Posterior vena cava (tissue), 2 donors: ENCODE measurements at regions not wholly inside any gene's neighbourhood (a gene's known extent, or its start where the extent isn't known, plus 50 kb on each side); places are given as distances from the start of the nearest gene placed in this dataset.
"Not testable (repeated sequence)": the region's sequence is repeated elsewhere in the genome, so short reads cannot be mapped to it uniquely, and the experiment has no call there.

ENCODE experiments used
- DNase-seq: peaks from one replicate; pipeline ENCODE4 v3.0.0-alpha.2; 2020; ENCODE audit warnings: low spot score
- intact Hi-C, 2 donors: fragments of 100-400 bp; cut with DNase I; formaldehyde crosslinking; loops; one replicate each; pipeline versions ENCODE4 v1.14.1 to v1.14.2; 2022 to 2023
- donor health status: DM: yes; HTN: yes; CAD: no.
- donor health status: DM: yes; HTN: yes; CAD: no.

DNA sequence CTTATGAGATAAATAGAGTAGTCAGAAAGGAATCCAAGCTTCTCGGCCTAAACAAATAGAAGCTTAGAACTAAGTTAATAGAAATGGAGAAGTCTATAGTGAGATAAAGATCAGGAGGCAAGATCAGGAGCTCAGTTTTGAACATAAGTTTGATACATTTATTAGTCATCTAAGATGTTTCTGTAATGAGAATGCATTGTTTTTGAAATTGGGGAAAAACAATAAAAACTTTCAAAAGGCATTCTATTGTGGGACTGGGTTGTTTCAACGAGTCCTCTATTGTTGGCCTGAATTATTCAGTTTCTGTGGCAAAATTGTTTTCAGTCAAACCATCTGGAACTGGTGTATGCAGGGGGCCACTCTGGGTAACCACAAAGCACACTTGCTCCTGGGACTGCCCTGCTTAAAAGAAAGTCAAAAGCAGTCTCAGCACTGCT is 181.0 kb upstream of the CLINT1 start:
- intact Hi-C loops = no loop called here
- no peak for DNase-seq

DNA sequence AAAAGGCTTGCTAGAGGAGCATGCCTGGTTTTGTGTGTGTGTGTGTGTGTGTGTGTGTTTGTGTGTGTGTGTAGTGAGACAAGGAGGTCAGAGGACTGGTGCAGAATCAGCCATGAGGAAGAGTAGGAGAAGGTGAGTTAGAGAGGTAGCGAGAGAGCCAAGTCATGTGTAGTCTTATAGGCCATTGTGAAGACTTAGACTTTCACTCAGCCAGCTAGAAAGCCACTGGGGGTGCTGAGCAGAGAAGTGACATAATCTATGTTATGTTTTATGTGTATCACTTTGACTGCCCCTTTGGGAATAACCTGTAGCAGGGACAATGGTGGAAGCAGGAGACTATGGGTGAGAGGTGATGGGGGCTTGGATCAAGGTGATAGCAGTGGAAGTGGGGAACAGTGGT is 180.5 kb upstream of the CLINT1 start:
- intact Hi-C loops = no loop called here
- DNase-seq = no peak

DNA sequence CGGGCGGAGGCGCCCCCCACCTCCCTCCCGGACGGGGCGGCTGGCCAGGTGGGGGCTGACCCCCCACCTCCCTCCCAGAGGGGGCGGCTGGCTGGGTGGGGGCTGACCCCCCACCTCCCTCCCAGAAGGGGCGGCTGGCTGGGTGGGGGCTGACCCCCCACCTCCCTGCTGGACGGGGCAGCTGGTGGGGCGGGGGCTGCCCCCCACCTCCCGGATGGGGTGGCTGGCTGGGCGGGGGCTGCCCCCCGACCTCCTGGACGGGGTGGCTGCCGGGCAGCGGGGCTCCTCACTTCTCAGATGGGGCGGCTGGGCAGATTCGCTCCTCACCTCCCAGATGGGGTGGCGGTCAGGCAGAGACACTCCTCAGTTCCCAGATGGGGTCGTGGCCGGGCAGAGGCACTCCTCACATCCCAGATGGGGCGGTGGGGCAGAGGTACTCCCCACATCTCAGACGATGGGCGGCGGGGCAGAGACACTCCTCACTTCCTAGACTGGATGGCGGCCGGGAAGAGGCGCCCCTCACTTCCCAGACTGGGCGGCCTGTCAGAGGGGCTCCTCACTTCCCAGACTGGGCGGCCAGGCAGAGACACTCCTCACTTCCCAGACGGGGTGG is 178.1 kb upstream of the CLINT1 start:
- DNase-seq, intact Hi-C loops: not testable (repeated sequence)

DNA sequence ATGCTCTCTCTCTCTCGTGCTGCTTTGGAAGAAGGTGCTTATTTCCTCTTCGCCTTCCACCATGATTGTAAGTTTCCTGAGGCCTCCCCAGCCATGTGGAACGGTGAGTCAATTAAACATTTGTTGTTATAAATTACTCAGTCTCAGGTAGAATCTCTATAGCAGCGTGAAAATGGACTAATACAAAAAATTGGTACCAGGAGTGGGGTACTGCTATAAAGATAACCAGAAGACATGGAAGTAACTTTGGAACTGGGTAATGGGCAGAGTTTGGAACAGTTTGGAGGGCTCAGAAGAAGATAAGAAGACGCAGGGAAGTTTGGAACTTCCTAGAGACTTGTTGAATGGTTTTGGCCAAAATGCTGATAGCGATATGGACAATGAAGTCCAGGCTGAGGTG is 175.6 kb upstream of the CLINT1 start:
- intact Hi-C loops = not testable (repeated sequence)

DNA sequence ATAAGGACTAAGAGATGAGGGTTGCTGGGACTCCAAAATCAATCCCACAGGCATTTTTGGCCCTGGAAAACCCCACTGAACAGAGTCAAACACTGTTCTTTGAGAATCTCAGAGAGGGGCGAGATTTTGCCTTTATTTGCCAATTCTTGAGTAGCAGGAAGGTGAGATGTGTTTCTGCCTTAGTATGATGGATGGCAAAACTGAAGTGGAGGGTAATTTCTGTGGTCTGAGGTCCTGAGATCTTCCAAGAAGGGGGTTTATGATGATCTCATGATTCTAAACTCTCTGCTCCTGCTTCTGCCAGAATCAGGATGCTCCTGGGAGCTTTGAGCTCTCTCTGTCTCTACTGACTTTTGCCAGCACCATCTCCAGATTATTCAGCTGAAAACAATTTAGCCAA is 174.8 kb upstream of the CLINT1 start:
- intact Hi-C loops = no loop called here
- no peak for DNase-seq

More for the DNA sequence above, 175.6 kb upstream of the CLINT1 start:
- not testable (repeated sequence) for DNase-seq

DNA sequence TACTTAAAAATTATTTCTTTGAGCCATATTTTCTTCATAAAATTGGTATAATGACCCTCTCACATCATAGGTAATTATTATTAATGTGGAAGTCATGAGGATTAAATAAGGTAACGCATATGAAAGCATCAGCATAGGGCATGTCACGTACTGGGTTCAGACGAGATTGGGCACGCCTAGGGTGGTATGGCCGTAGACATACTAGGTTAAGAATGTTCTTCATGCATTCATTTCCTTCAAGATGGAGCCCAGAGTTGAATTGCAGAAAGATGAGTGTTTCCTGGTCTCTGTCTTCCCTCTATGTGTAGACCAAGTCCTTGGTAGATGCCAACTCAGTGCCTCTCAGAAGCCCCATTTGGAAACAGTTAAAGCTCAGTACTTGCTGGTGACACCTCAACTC is 174.1 kb upstream of the CLINT1 start:
- intact Hi-C loops = no loop called here
- DNase-seq = no peak

DNA sequence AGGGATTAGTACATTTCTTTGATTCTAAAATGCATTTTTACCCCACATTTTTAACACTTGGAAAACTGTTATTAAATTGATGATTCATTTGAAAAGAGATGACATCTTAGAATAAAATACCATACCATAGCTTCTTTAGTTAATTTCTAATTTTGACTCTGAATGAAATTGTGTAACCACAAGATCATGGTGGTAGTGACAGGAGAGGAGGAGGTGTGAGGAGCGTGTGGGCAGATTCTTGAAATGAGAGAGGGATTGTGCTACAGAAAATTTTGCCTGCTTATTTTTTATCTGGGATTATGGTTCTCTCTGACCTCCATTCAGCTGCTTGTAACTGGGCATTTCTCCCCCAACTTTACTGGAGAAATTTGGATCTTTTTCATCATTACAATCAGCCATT is 173.3 kb upstream of the CLINT1 start:
- DNase-seq = no peak

DNA sequence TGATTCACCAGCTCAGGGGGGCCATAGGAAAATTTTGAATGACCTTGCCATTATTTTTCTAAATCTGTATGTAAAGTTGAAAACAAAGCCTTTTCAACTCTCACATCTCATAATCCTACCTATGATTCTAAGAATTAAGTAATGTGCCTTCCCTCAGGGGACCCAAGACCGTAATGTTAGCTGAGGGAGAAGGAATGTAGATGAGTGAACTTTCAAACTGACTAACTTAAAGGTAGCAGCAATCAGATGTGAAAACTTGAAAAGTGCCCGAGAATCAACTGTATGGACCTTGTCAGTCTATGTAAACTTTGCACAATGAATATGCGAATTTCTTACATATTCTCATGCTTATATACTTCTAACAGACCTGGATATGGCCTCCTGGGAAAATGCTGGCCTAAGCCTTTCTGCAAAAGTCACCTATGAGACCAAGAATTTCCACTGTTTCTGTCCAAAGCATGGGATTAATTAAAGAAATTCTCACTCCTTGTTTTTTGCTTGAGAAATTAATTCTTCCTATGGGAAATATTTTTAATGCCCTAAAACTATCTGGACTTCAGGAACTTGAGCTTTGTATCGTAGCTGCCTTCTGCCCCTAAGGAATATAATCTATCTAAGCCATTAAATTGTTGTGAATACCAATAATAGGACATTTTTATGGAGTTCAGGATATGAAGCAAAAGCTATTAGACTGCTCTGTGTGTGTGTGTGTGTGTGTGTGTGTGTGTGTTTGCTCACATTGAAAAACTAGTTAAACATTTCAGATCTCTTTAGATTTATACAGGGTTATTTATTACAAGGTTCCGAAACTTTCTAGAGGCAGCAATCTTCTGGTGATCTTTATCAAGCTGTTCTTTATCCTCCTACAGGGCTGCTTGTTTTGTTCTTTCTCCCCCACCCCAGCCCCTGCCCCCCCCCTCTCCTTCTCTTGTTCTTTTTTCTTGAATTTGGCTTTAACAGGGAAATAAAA is 169.1 kb upstream of the CLINT1 start:
- intact Hi-C loops = no loop called here
- no peak for DNase-seq

More for the DNA sequence above, 173.3 kb upstream of the CLINT1 start:
- intact Hi-C loops = no loop called here

DNA sequence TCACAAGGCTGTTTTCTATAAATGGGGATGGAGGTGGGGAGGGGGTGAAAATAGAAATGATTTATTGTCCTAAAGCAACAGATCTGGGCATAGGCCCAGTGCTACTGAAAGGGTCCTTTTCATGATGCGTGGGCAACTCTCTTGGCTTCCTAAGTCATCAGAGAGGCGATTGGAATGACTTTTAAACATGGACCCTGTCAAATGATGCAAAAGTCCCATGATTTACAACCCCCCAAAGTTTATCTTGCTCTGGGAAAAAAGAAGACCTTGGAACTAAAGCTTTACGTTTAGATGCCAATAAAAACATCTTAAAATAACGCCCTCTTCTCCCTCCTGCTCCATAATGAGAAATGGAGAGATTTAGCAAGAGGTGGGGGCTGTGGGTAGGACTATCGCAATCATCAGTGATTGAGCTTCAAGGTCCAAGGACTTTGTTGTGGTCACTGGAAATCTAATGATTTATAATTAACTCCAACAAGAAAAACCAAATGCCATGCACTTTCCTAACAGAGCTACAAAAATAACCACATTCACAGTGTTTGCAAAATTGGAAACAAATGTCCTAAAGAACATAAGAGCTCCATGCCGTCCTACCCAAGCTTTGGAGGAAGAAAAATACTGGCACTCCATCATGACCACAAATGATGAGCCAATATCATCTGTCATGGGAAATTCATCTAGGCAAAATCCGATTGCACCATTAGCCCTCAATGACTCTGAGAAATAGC is 167.5 kb upstream of the CLINT1 start:
- intact Hi-C loops = no loop called here
- no peak for DNase-seq

DNA sequence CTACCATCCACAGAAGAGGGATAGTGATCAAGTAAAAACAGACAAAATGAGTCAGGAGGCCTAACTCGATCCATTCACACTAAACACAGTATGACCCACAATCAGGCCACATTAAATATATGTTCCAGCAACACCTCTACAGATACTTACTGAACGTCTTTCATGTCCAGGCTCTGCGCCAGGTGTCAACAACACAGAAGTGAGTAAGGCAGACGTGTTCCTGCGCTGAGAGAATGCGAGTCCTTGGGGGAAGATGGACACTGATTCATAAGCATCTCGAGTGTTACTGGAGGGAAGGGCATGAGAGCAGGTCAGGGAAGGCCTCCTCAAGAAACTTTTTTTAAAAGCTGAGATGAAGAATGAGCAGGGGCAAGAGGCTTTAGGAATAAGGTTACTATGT is 164.3 kb upstream of the CLINT1 start:
- DNase-seq = no peak
- intact Hi-C loops = no loop called here

DNA sequence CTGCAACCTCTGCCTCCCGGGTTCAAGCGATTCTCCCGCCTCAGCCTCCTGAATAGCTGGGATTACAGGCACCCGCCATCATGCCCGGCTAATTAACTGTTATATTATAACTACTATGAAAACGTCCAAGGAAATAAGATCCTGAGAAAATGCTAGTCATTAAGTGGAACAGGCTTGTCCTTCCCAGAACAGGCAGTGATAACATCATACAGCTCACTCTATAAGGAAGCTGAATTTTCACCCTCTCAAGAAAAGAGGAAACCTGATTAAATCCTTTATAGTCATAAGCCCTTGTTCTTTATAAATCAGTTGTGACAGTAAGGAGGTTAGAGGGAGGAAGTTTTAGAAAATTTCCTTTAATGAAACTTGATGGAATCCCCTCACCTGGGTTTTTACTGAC is 163.9 kb upstream of the CLINT1 start:
- DNase-seq = no peak
- intact Hi-C loops = no loop called here

DNA sequence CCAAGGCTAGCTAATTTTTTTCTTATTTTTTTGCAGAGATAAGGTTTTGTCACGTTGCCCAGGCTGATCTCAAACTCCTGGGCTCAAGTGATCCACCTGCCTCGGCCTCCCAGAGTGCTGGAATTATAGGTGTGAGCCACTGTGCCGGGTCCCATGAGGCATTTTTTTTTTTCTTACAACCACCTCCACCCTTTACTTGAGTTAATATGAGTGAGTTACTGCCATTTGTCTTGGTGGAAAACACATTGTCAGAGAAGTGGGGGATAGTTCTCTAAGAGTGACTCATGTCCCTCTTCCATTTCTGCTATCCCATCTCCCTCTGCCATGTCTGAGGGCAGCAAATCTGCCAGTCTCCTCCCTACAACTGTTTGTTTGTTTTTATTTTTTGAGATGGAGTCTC is 163.4 kb upstream of the CLINT1 start:
- no peak for DNase-seq
- intact Hi-C loops = no loop called here

DNA sequence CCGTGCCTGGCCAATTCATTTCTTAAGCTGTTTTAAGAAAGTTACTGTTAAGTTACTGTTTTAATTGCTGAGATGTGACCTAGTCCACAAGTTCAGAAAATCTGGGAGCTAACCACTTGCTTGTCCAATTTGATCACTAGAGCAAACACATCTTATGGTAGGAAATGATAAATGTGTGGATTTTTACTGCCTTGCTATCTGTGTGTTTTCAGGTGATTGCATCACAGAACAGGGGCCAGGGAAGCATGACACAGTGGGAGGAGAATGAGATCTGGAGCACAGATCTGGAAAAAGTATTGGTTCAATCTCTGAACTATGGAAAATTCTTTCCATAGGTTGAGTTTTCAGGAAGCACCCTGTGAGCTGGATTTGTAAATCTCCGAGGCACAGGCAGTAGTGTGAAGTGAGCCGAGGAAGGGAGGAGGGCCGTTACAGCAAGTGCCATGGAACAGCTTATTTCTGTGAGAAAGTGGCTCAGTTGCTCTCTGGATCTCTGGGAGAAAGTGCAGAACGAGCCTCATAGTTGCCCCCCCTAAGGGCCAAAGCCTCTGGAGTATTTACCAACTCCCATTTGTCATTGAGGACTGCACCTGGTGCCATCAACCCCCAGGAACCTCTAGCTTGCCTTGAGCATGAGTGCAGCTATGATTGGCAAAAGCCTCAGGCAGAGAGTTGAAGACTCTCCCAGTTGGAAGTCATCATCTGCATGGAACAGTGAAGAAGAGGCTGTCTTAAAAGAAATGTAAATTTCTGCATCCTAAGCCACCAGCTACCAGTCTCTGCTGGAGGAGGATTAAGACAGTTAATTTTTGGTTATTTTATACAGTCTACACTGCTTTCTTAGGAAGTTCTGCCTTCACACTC is 161.8 kb upstream of the CLINT1 start:
- DNase-seq = no peak
- intact Hi-C loops = no loop called here

DNA sequence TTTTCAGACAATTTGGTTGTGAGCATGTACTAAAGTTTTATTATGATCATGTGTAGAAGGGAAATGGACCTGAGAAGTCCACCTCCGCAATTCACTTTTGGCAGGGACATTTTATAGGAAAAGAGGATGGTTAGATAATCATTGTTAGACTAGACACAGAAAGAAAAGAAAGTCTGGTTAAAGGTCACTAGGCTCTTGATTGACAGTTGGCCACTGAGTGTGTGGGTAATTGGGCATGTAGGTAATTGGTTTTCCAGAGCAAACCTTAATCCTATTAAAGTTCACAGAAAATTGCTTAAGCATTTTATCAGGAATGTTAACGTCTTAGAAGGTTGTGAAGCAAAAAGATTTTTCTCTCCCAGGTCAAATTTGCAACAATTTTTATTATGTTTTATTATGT is 158.5 kb upstream of the CLINT1 start:
- no peak for DNase-seq
- intact Hi-C loops = no loop called here

DNA sequence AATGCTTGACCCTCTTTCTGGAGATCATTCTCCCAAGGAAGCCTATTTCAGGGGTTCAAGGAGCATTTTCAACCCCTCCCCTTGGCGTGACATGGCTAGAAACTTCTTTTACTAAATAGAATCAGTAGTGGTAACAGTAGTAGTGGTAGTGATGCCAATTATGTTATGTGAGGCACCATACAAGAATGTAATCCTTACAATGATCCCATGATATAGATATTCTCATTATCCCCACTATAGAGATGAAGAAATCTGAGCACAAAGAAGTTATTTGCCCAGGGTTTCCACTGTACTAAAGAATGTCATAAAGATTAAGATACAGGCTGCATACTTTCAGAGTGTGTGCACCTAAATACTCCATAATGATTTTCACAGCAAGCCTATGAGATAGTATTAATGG is 155.4 kb upstream of the CLINT1 start:
- DNase-seq = no peak
- intact Hi-C loops = no loop called here

DNA sequence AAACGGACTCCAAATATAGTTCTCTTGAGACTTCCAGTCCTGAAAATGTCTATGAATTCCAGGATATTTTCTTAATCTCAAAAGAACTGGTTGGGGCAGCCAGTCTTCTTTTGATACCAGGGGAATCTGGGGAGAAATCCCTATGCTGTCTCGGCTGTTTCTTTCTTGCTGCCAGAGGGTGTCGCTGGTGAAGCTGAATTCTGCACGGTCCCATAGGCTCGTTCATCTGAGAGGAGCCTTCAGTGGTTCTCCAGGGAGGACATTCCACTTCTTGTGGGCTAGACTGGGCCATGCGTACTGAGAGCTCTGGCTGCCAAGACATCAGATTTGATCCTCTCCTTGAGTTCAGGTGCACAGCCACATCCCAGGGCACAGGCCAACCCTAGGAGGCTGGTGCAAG is 155.0 kb upstream of the CLINT1 start:
- no peak for DNase-seq
- intact Hi-C loops = no loop called here

DNA sequence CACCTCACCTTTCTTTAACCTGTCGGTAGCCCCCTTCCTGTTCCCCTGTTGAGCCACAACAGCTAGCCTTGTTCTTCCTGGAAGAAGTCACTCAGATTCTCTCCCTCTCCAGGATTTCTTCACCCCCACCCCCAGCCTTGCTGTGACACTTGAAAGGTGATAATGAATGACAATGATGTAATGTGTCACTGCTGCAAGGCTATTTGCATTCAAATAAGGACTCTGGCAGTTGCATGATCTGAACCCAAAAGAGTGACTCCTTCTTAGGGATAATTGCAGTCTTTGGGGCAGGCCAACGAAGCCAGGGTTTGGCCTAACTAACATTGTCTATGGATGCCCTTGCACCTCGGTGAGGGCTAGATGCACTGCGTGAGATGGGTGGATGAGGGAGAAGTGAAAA is 154.4 kb upstream of the CLINT1 start:
- intact Hi-C loops = no loop called here
- no peak for DNase-seq

DNA sequence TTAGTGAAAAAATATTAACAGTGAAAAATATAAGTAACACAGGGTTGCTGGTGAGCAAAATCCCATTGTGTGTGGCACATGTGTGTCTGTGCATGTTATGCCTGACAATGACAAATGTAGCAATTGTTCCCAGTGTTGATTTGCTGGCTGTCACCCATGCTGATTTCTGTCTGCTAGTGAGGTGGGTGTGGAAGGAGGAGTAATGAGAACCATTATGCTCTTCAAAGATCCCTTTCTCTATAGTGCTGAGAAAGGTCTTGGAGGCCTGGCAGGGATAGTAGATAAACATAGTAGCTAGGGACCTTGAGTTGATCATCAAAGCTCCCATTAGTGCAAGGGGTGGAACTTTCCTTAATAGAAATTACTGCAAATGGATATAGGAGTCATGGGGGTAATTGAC is 152.5 kb upstream of the CLINT1 start:
- DNase-seq = no peak
- intact Hi-C loops = no loop called here

DNA sequence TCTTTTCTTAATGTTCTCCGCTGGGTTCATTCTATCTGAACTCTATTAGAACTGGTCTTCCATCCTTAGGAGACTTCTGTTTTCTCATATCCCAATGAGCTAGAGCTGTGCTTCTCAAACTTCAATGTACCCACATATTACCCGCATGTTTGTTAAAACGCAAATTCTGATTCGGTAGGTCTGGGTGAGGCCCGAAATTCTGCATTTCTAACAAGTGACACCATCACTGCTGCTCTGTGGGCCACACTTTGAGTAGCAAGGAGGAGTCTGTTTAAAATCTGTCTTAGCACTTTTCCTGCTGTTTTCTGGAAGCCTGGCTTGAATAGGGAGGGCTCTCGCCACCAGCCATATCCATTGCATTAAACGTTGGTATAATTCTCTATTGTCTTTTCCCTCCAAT is 151.9 kb upstream of the CLINT1 start:
- intact Hi-C loops = no loop called here

More for the DNA sequence above, 151.9 kb upstream of the CLINT1 start:
- no peak for DNase-seq
